SW 1271 (cell line): ENCODE measurements at regions not wholly inside any gene's neighbourhood (a gene's known extent, or its start where the extent isn't known, plus 50 kb on each side); places are given as distances from the start of the nearest gene placed in this dataset.
"Not testable (repeated sequence)": the region's sequence is repeated elsewhere in the genome, so short reads cannot be mapped to it uniquely, and the experiment has no call there.

Experiments used
- DNase-seq, 2 experiments: peaks; one replicate each; lab custom pipeline; 2025; lab: John Stamatoyannopoulos, UW

DNA sequence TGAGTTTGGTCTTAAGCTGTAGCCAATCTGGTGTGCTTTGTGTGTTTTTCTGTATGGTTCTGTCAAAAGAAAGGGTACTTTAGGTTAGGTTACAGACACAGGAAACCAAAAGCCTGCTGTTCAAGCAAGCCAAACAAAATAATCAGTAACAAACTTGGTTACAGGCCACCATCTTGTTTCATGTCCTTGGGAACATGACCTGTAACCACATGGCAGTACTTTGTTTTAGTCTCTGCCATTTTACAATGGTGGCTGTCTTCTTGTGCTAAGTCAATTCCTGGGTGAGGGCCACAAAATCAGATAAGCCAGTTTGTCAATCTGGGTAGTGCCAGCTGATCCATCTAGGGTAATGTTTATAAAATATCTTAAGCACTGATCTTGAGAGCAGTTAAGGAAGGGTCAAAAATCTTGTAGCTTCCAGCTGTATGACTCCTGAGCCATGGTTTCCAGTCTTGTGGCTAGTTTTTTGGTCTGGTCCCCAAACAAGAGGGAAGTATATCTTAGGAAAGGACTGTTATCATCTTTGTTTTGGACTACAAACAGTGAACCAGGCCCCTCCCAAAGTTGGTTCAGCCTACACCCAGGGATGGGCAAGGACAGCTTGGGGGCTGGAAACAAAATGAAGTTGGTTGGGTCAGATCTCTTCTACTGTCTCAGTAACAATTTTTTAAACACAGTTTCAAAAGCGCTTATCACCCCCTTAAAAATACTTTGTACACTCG, 90.0 kb downstream of the IGLL5 start:
- DNase-seq = no peak

GRCh38 chr22:22978637-22979036, 91.0 kb downstream of the IGLL5 start:
- no peak for DNase-seq

DNA sequence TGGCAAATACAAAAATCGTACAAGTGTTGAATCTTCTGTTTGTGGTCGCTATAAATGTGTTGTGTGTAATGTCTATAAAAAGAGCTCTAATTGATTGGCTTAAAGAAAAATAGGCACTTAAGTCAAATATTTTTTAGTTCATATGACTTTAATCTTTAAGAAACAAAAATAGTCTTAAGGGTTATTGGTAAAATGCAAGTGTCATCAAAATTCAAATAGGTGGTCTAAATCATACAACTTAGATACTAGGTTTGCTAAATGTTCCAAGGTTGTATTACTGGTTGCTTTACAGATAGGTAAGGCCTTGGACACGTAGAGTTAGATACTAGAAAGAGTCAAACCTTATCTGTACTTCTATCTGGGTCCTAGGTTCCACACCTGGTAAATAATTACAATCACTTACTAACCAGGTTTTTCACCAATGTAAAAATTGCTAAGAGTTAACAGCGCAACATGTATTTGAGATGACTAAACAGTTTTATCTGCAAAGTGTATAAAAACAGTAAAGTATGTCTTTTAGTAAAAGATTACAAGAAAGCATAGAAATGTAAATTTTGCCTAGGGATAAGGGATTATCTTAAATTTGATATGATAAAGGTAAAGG, 91.1 kb upstream of the GNAZ start:
- DNase-seq = no peak

DNA sequence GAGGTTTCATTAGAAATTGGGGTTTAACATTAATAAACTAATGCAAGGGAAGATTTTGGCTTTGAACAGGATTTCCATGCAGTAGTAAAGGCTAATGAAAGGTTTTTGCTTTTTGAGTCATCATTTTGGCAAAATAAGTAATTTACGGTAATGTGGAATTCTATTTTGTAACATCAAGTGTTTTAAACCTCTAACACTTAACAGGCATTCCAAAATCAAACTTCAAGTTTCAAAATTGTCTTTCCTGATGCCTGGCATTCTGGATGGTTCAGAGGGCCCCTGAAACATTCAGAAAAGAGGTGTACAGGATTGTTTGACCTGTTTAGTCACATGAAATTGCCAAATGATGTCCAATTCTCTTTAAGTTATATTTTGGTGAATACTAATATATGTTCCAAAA, 90.4 kb upstream of the GNAZ start:
- no peak for DNase-seq

DNA sequence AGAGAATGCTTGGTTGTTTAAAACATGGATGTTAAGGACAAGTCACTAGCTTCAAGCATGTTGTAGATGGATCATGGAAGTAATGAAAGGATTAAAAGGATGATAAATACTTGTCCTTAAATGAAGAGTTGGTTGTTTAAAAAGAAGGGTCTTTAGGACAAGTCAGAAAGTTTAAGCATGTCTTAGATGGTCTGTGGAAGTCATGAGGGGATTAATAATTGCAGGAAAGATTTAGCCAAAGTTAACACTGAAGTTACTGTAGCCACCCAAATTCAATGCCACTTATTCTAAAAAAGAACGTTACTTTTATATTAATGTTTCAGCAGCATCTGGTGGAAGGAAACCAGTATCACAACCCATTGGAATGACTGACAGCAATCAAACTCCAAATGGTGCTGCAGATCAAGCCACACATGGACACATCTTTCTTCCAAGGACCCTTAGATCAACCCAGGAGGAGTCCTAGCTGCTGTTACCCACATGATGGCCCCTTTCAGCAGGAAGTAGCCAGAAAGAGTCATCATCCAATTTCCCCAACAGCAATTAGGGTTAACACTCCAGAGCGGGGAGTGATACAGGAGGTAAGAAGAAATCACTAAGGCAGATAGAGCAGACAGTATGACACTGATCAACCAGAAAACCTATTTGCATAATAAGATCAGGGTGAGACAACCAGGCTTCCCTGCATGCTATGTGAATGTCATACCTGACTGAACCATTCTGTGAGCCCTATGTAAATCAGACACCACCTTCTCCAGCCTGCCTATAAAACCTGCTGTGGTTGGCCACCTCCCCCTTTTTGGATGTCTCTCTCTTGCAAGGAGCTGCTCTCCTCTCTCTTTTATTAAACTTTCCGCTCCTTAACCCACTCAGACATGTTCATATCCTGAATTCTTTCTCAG, 88.4 kb upstream of the GNAZ start:
- no peak for DNase-seq

DNA sequence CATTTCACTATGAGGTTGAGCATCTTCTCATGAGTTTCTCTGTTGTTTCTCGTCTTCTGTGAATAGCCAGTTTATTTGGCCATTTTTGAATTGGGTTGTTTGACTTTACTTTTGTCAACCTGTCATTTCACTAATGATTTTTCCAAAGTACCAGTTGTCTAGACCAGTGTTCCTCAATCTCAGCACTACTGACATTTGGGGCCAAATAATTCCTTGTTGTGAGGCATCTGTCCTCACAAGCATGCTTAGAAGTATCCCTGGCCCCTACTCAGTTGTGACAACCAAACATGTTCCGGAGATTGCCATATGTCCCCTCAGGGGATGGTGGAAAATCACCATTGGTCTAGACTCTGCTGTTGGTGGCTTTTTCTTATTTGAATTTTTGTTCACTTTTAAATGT, 87.7 kb upstream of the GNAZ start:
- no peak for DNase-seq

- DNase-seq = no peak
Measured at GRCh38 chr22:22983123-22983522, 87.2 kb upstream of the GNAZ start.

GRCh38 chr22:22983816-22984215, 86.5 kb upstream of the GNAZ start:
- DNase-seq = no peak

GRCh38 chr22:22984967-22985366, 85.4 kb upstream of the GNAZ start:
- DNase-seq = no peak

DNA sequence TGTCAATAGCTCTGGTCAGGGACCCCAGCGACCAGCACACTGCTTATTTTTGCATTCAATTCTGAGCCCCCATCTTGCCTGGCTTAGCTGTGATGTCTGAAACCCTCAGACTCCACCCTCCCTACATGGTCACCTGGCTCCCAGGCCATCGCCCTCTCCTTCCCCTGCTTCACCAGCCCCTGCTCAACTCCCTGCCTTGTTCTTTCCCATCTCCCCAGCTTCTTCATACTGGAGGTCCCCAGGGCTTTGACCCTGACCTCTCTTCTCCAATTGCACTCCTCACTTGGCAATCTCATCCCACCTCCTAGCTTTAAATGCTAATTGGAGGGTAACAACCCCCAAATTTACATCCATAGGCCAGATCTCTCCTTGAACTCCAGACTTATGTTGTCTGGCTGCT, 84.3 kb upstream of the GNAZ start:
- no peak for DNase-seq

DNA sequence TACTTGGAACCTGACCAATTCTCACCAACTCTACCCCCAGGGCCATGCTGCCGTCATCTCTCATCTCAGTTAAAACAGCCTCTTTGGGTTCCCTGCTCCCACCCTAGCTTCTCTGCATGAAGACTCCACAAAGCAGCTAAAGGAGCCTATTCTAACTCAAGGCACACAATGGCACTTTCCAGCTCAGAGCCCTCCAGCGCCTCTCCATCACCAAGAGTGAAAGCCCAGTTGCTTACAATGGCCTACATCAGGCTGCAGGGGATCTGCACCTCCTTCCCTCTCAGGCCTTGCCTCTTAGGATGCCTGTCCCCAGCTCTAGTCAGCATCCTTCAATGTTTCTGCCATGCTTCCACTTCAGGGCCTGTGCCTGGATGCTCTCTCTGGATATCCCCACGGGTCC, 83.7 kb upstream of the GNAZ start:
- DNase-seq = no peak

DNA sequence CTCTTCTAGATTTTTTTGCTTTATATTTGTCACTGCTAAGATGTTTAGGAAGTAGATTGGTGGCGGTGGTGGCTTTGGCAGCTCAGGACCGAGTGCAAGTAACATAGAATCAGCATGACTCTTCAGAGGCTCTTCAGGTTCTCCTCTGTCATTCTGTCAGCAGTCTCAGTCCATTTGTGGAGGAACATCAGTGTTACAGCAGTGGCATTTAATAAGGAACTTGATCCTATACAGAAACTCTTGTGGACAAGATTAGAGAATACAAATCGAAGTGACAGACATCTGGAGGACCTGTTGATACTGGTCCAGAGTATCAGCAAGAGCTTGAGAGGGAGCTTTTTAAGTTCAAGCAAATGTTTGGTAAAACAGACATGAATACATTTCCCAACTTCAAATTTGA, 82.2 kb upstream of the GNAZ start:
- no peak for DNase-seq

DNA sequence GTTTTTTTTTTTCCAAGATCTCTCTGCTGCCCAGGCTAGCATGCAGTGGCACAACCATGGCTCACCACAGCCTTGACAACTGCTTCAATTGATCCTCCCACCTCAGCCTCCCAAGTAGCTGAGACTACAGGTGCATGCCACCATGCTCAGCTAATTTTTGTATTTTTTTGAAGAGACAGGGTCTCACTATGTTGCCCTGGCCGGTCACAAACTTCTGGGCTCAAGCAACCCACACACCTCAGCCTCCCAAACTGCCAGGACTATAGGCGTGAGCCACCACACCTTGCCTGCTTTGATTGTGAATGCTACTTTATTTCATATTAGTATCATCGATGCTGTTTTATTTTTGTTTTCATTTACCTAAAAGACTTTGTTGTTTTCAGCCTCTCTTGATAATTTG, 81.5 kb upstream of the GNAZ start:
- no peak for DNase-seq

GRCh38 chr22:22989856-22990255, 80.5 kb upstream of the GNAZ start:
- DNase-seq = no peak

- not testable (repeated sequence) for DNase-seq
Measured at GRCh38 chr22:22990711-22991505, 79.4 kb upstream of the GNAZ start.

GRCh38 chr22:22992474-22992873, 77.8 kb upstream of the GNAZ start:
- no peak for DNase-seq

- no peak for DNase-seq
Measured at GRCh38 chr22:22993184-22993583, 77.1 kb upstream of the GNAZ start.

DNA sequence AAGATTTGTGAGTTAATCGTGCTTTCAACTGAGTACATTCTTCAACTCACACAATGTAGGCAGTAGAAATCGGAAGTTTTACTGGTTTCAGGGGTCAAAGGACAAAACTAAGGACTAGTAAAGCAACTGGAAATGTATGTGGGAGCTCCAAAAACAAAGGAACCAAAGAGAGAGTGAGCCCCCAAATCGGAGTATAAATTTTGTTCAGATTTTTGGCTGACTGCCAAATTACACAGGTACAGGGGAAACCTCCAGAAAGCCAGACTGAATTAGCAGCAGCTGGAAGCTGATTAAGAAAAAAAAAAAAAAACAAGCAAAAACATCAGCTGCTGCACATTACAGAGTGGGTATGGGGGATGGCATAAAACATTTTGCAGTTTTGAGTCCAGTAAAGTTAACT, 75.2 kb upstream of the GNAZ start:
- DNase-seq = no peak

GRCh38 chr22:22996511-22997261, 73.6 kb upstream of the GNAZ start:
- no peak for DNase-seq

DNA sequence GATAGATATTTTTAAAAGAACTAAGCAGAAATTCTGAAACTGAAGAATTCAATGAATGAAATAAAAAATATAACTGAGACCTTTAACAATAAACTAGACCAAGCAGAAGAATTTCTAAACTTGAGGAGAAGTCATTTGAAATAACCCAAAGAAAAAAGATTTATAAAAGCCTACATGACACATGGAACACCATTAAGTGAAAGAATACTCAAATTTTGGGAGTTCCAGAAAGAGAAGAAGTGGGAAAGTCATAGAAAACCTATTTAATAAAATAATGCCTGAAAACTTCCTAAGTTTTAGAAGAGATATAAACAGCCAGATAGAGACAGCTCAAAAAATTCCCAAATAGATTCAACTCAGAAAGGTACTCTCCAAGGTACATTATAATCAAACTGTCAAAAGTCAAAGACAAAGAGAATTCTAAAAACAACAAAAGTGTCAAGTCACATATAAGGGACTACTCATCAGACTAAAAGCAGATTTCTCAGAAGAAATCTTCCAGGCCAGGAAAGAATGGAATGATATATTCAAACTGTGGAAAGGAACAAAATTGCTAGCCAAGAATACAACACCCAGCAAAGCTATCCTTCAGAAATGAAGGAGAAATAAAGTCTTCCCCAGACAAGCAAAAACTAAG, 72.9 kb upstream of the GNAZ start:
- no peak for DNase-seq

DNA sequence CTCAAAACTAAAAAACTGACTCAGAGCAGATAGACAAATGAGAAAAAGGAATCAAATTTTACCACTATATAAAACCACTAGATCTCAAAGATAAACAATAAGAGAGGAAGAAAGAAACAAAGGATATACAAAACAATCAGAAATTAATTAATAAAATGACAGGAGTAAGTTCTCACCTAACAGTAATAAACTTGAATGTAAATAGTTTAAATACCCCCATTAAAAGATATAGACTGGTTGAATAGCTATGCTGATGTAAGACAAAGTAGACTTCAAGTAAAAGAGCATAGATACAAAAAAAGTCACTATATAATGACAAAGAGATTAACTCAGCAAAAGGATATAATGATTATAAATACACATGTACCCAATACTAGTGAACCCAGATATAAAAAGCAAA, 72.3 kb upstream of the GNAZ start:
- no peak for DNase-seq
